HCT116 (cell line): ENCODE measurements at regions not wholly inside any gene's neighbourhood (a gene's known extent, or its start where the extent isn't known, plus 50 kb on each side); places are given as distances from the start of the nearest gene placed in this dataset.

Experiments used
- ATAC-seq: fragments of 200-7000 bp; cut with Tn5 transposase; 2 replicates; pipeline ENCODE4 v1.9.1; 2020; ENCODE audit warnings: mild to moderate bottlenecking, moderate library complexity
- BruUV-seq: library from RNA; stranded (reverse); fragments of 400-500 nt; replicated peaks from 2 replicates; lab custom pipeline; 2021; lab: Mats Ljungman, UMichigan
- CTCF ChIA-PET: fragments of 300-600 bp; sonication (Branson Sonifier 250); formaldehyde crosslinking; loops from one replicate; lab custom pipeline; 2021; ENCODE audit warnings: antibody characterized with exemption; lab: Charles Lee
- POLR2A ChIA-PET: fragments of 300-600, 350-600 bp; sonication (Branson Sonifier 250); formaldehyde crosslinking; loops from one replicate; lab custom pipeline; 2021; ENCODE audit warnings: antibody characterized with exemption; lab: Charles Lee
- RAD21 ChIA-PET, 2 experiments: fragments of 300-600 bp; sonication (Branson Sonifier 250); formaldehyde crosslinking; loops; one replicate each; lab custom pipeline; 2023; ENCODE audit warnings: low total read pairs in 2 of 2; ENCODE audit not compliant: uncharacterized antibody in 2 of 2, unreplicated experiment in 2 of 2, low non-redundant PET in 1 of 2; lab: Charles Lee
- DNase-seq: peaks from one replicate; pipeline ENCODE4 v3.0.0-alpha.2; 2010; ENCODE audit warnings: low read depth, low spot score
- H2AFZ ChIP-seq: fragments of 200-600 bp; shearing (Covaris generic), sonication (generic); 2 replicates; pipeline ENCODE4 v1.6.1; 2017; ENCODE audit warnings: low read depth, mixed run types, mixed read lengths, antibody characterized with exemption, low read length; ENCODE audit not compliant: poor library complexity, severe bottlenecking
- H3K27ac ChIP-seq: 2 replicates; pipeline ENCODE4 v1.5.1; 2012; ENCODE audit warnings: low read depth, low read length
- H3K27me3 ChIP-seq: fragments of 200-600 bp; sonication (generic); 2 replicates; pipeline ENCODE4 v1.6.1; 2016; ENCODE audit warnings: mixed run types, low read length, mixed read lengths; ENCODE audit not compliant: insufficient read depth
- H3K36me3 ChIP-seq, 2 experiments: fragments of 200-500 bp in 1 of 2; fragments of 200-600 bp in 1 of 2; sonication (Bioruptor generic) in 1 of 2; sonication (generic) in 1 of 2; 2 replicates each; pipeline versions ENCODE4 v1.5.1 to v1.6.1; 2014 to 2016; ENCODE audit warnings: low read length in 2 of 2, inconsistent platforms in 1 of 2, mixed read lengths in 1 of 2, mixed run types in 1 of 2; ENCODE audit not compliant: insufficient read depth in 2 of 2, control insufficient read depth in 1 of 2
- H3K4me1 ChIP-seq, 2 experiments: fragments of 200-600 bp in 1 of 2; sonication (generic) in 1 of 2; 2 replicates each; pipeline versions ENCODE4 v1.5.1 to v1.6.1; 2012 to 2017; ENCODE audit warnings: low read length in 2 of 2, inconsistent platforms in 1 of 2, mild to moderate bottlenecking in 1 of 2, mixed read lengths in 1 of 2, mixed run types in 1 of 2, moderate library complexity in 1 of 2; ENCODE audit not compliant: insufficient read depth in 2 of 2, control insufficient read depth in 1 of 2
- H3K4me2 ChIP-seq: fragments of 200-600 bp; sonication (generic); 2 replicates; pipeline ENCODE4 v1.6.1; 2017; ENCODE audit warnings: mixed run types, low read length, mixed read lengths
- H3K4me3 ChIP-seq, 2 experiments: fragments of 200-600 bp in 1 of 2; sonication (generic) in 1 of 2; replicated peaks in 1 of 2; 2 replicates each; pipeline ENCODE4 v1.5.1; 2011 to 2016; ENCODE audit warnings: low read length in 2 of 2, control low read depth in 1 of 2, low read depth in 1 of 2, mild to moderate bottlenecking in 1 of 2, mixed read lengths in 1 of 2, mixed run types in 1 of 2
- H3K79me2 ChIP-seq: fragments of 200-600 bp; sonication (generic); 2 replicates; pipeline ENCODE4 v1.6.1; 2017; ENCODE audit warnings: mild to moderate bottlenecking, mixed run types, low read length, moderate library complexity, mixed read lengths; ENCODE audit not compliant: insufficient read depth
- H3K9ac ChIP-seq: fragments of 200-600 bp; sonication (generic); 2 replicates; pipeline ENCODE4 v1.6.1; 2016; ENCODE audit warnings: low read length, mixed read lengths
- H3K9me2 ChIP-seq: fragments of 200-600 bp; sonication (generic), shearing (Covaris generic); 2 replicates; pipeline ENCODE4 v1.6.1; 2017; ENCODE audit warnings: mixed run types, mild to moderate bottlenecking, moderate library complexity; ENCODE audit not compliant: insufficient read depth
- H3K9me3 ChIP-seq, 2 experiments: fragments of 200-500 bp in 1 of 2; fragments of 200-600 bp in 1 of 2; sonication (Bioruptor generic) in 1 of 2; sonication (generic) in 1 of 2; 2 replicates each; pipeline ENCODE4 v1.6.1; 2014 to 2017; ENCODE audit warnings: low read length in 2 of 2, mixed read lengths in 2 of 2, inconsistent platforms in 1 of 2, low read depth in 1 of 2, mild to moderate bottlenecking in 1 of 2, mixed run types in 1 of 2, moderate library complexity in 1 of 2; ENCODE audit not compliant: control insufficient read depth in 1 of 2, insufficient read depth in 1 of 2
- H4K20me1 ChIP-seq: fragments of 200-600 bp; sonication (generic), shearing (Covaris generic); 2 replicates; pipeline ENCODE4 v1.6.1; 2017; ENCODE audit warnings: mixed run types, mild to moderate bottlenecking, moderate library complexity; ENCODE audit not compliant: insufficient read depth
- CBX3 ChIP-seq: IDR thresholded peaks from 2 replicates; pipeline ENCODE4 v1.6.1; 2012; ENCODE audit warnings: low read depth
- EGR1 ChIP-seq: IDR thresholded peaks from 2 replicates; pipeline ENCODE4 v1.6.1; 2012; ENCODE audit warnings: low read depth
- POLR2A ChIP-seq: IDR thresholded peaks from 2 replicates; pipeline ENCODE4 v1.7.0; 2011; ENCODE audit warnings: borderline replicate concordance; ENCODE audit not compliant: insufficient read depth, insufficient read length; ENCODE audit errors: extremely low read depth
- RAD21 ChIP-seq: IDR thresholded peaks from 2 replicates; pipeline ENCODE4 v1.6.1; 2012; ENCODE audit warnings: low read depth, mild to moderate bottlenecking
- SIN3A ChIP-seq: IDR thresholded peaks from 2 replicates; pipeline ENCODE4 v1.6.1; 2012; ENCODE audit warnings: low read depth
- YY1 ChIP-seq: IDR thresholded peaks from 2 replicates; pipeline ENCODE4 v1.6.1; 2011; ENCODE audit warnings: low read length, low read depth, moderate library complexity, mild to moderate bottlenecking; ENCODE audit not compliant: insufficient replicate concordance; ENCODE audit errors: extremely low read depth
- intact Hi-C: fragments of 100-400 bp; cut with micrococcal nuclease; formaldehyde crosslinking; loops from 2 replicates; pipeline ENCODE4 v1.10.0; 2022

DNA sequence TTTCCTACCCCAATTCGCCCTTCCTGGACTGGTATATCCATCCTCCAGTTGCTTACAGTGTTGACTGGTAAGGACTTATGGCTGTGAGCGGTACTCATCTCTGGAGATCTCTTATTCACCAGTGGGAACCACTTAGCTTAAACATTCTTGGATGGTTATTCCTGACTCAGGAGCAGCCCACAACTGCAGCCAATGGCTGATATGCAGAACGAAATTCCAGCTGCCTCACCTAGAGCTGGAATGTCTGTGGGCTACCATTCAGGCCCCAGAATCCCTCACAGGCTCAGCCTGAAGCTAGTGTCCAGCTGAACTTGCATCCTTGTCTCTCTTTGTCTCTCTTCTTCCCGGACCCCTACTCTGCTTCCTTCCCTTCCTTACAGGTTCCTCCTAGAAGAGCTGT is 138.9 kb upstream of the SMIM31 start:
- no peaks in the 10 kb centered on the region for H3K9me2 ChIP-seq
- RAD21 ChIA-PET = no interaction called here
- H3K4me2 ChIP-seq = no peak overlapping the region
- POLR2A ChIA-PET = no interaction called here
- intact Hi-C loops = no loop called here
- CTCF ChIA-PET = no interaction called here
- no peak overlapping the region for H3K27ac ChIP-seq
- no peaks in the 10 kb centered on the region for H3K9me3 ChIP-seq
- DNase-seq (no peak), ATAC-seq (no peak)
- H4K20me1 ChIP-seq = no peaks in the 10 kb centered on the region
- no peaks in the 10 kb centered on the region for H3K27me3 ChIP-seq
- H2AFZ ChIP-seq = no peak overlapping the region
- no peaks in the 10 kb centered on the region for H3K36me3 ChIP-seq
- no TSS peak for BruUV-seq
- no peak overlapping the region for H3K9ac ChIP-seq
- H3K4me3 ChIP-seq = no peak overlapping the region
- TF ChIP-seq YY1 = no peak
- no peak for TF ChIP-seq POLR2A
- TF ChIP-seq EGR1 = no peak
- H3K79me2 ChIP-seq = no peaks in the 10 kb centered on the region
- H3K4me1 ChIP-seq = no peaks in the 10 kb centered on the region

DNA sequence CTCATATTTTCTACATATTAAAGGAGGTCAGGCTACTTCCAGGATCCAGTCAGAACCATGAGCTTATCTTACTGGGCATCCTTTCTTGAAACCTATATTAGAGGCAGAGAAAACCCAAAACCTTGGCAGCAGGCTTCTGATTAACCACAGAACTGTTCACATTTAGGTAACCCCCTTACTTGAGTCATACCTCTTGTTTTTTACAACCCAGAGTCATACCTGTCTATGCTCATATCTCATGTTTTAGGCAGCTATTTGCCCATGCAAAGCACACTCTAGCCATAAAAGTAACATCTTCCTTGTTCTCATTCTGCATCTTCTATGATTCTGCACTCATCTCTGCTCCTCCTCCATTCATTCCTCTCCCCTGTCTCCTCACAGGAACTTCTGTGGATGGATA is 138.0 kb upstream of the SMIM31 start:
- ATAC-seq = no peak
- no peaks in the 10 kb centered on the region for H3K79me2 ChIP-seq
- H3K27ac ChIP-seq = no peak overlapping the region
- no peaks in the 10 kb centered on the region for H4K20me1 ChIP-seq
- intact Hi-C loops = no loop called here
- ChIA-PET POLR2A (no interaction called here), CTCF (no interaction called here), RAD21 (no interaction called here)
- no peak overlapping the region for H3K4me2 ChIP-seq
- H3K4me1 ChIP-seq = no peaks in the 10 kb centered on the region
- H3K4me3 ChIP-seq = no peak overlapping the region
- H3K9me2 ChIP-seq = no peaks in the 10 kb centered on the region
- no peak overlapping the region for H3K9ac ChIP-seq
- no peaks in the 10 kb centered on the region for H3K27me3 ChIP-seq
- no peak for DNase-seq
- no peaks in the 10 kb centered on the region for H3K9me3 ChIP-seq
- no peaks in the 10 kb centered on the region for H3K36me3 ChIP-seq
- TF ChIP-seq SIN3A (no peak), EGR1 (no peak), RAD21 (no peak), CBX3 (no peak)
- BruUV-seq = no TSS peak
- no peak overlapping the region for H2AFZ ChIP-seq
